Activated naive CD4-positive, alpha-beta T cell treated with anti-CD3 and anti-CD28 coated beads, Interleukin-2, amount 50 U/mL, for 72 hours (primary cell): ENCODE measurements at regions not wholly inside any gene's neighbourhood (a gene's known extent, or its start where the extent isn't known, plus 50 kb on each side); places are given as distances from the start of the nearest gene placed in this dataset.

Source experiments
- ATAC-seq, 2 donors: fragments of 150-1000 bp; cut with Tn5 transposase; 2 replicates each; pipeline ENCODE4 v1.10.0; 2021; ENCODE audit warnings: mild to moderate bottlenecking in 2 of 2, moderate library complexity in 2 of 2
- DNase-seq, 2 donors: peaks; one replicate each; pipeline ENCODE4 v3.0.0; 2021 to 2022; ENCODE audit warnings: low spot score in 2 of 2
- H3K27ac Mint-ChIP-seq, 2 donors: one replicate each; pipeline ENCODE4 v1.8.0; 2022; ENCODE audit warnings: mild to moderate bottlenecking in 2 of 2, mixed read lengths in 2 of 2
- H3K36me3 Mint-ChIP-seq, 2 donors: one replicate each; pipeline ENCODE4 v1.8.0; 2022; ENCODE audit warnings: mixed read lengths in 2 of 2
- H3K9me3 Mint-ChIP-seq, 2 donors: one replicate each; pipeline ENCODE4 v1.8.0; 2022; ENCODE audit warnings: mixed read lengths in 2 of 2

DNA sequence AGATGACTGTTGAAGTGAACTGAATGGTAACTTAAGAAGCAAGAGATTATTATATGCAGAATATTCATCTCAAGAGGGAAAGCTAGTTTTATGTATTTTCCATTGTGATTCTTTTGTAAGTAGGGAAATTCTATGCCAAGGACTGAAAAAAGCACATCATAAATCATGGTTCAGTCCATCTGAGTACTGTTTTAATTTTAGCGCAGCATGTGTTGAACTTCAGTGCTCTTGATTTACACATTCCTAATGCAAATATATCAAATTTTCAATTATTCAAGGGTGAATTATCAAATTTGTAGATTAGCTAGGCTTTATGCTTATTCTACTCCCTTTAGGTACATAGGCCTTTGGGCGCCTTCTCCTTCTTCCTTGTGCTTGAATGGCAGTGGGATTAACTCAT, 50.3 kb upstream of the TCF12 start:
- no peak for ATAC-seq
- no peaks in the 10 kb centered on the region for H3K36me3 Mint-ChIP-seq

DNA sequence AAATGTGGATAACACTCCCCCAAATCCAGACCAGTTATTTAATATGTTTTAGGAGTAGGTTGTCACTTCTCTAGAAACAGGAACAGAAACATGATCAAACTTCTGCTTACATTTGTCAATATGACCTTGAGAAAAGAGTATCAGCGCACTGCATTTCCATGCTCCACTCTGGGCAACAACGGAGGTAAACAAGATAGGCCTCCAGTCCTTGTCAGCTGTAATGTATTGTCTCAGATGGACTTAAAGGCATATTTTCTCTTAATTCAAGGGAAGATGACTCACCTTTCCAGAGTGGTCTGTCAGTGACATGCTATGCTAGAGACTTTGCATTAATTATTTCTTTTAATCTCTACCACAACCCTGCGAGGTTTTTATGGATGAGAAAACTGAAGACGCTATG, 51.6 kb upstream of the TCF12 start:
- ATAC-seq (no peak), DNase-seq (no peak)
- no peaks in the 10 kb centered on the region for H3K9me3 Mint-ChIP-seq
- no peak overlapping the region for H3K27ac Mint-ChIP-seq
- H3K36me3 Mint-ChIP-seq = no peaks in the 10 kb centered on the region

More for the DNA sequence above, 50.3 kb upstream of the TCF12 start:
- Mint-ChIP-seq H3K27ac (no peak overlapping the region), H3K9me3 (no peaks in the 10 kb centered on the region)
- no peak for DNase-seq

GRCh38 chr15:56857828-56858227, 60.6 kb upstream of the TCF12 start:
- Mint-ChIP-seq H3K27ac (no peak overlapping the region), H3K36me3 (no peaks in the 10 kb centered on the region), H3K9me3 (peaks cover 0 to 3% of the 10 kb centered on the region in 2 donors)
- no peak for ATAC-seq
- no peak for DNase-seq

DNA sequence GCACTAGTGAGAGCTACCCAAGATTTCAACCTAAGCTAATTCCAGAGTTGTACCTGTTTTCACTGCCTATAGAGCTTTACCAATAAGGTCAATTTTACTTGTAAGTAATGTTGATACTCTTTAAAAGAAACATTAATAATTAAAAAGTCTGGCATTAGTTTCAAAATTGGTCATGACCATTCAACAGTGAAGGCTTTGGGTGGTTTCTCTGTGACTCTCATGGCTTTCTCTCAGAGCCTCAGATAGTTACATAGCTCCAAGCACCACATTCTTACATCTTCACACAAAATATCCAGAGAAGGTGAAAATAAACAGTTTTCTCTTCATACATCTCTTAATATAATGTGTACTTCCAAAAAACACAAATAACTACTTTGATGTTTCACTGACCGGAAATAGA, 61.5 kb upstream of the TCF12 start:
- H3K36me3 Mint-ChIP-seq = no peaks in the 10 kb centered on the region
- no peak overlapping the region for H3K27ac Mint-ChIP-seq
- H3K9me3 Mint-ChIP-seq = peaks cover 0 to 3% of the 10 kb centered on the region in 2 donors
- DNase-seq = no peak
- ATAC-seq = no peak

DNA sequence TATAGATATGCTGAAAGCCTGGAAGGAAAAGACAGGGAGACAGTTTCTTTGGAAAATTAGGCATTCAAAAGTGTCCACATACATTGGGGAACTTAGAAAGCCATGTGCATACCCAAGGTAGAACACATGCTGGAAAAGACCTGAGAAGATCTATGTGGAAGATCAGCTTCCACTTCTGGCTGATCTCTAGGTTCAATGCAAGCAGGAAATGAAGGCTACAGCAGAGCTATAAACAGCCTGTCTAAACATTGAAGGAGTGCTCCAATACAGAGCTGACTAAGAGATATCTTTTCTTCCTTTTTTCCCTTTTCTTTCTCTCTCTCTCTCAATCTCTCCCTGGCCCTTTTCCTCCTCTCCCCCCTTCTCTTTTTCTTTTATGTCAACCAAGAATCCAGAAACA, 73.6 kb upstream of the TCF12 start:
- Mint-ChIP-seq H3K27ac (no peak overlapping the region), H3K36me3 (no peaks in the 10 kb centered on the region), H3K9me3 (no peaks in the 10 kb centered on the region)
- no peak for DNase-seq
- no peak for ATAC-seq

- H3K36me3 Mint-ChIP-seq = no peaks in the 10 kb centered on the region
Measured at GRCh38 chr15:56844471-56844870, 74.0 kb upstream of the TCF12 start.

DNA sequence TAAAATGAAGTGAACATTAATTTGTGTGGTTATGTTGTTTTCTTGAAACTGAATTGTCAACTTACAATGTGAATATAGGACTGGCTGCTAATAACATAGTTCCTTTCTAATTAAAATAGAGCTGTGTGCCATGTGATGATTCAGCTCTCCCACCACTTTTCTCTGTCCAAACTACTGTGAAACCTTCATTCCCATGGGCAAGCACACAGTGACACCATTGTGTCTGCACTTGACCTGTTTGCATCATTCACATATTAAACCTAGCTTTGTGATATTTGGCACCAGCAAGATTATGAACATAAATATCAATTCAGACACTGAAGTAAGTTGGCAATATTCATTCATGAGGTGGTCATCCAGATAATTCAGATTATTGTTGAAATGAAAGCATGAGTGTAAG, 78.8 kb upstream of the TCF12 start:
- Mint-ChIP-seq H3K27ac (no peak overlapping the region), H3K9me3 (no peaks in the 10 kb centered on the region), H3K36me3 (no peaks in the 10 kb centered on the region)
- DNase-seq (no peak), ATAC-seq (no peak)

More at GRCh38 chr15:56844471-56844870, 74.0 kb upstream of the TCF12 start:
- H3K27ac Mint-ChIP-seq = no peak overlapping the region
- H3K9me3 Mint-ChIP-seq = no peaks in the 10 kb centered on the region
- no peak for ATAC-seq
- DNase-seq = no peak

- H3K9me3 Mint-ChIP-seq = no peaks in the 10 kb centered on the region
- H3K36me3 Mint-ChIP-seq = no peaks in the 10 kb centered on the region
- H3K27ac Mint-ChIP-seq = no peak overlapping the region
- no peak for DNase-seq
- ATAC-seq = no peak
Measured at GRCh38 chr15:56839099-56839498, 79.3 kb upstream of the TCF12 start.

GRCh38 chr15:56838085-56838484, 80.4 kb upstream of the TCF12 start:
- H3K27ac Mint-ChIP-seq = no peak overlapping the region
- H3K9me3 Mint-ChIP-seq = no peaks in the 10 kb centered on the region
- H3K36me3 Mint-ChIP-seq = no peaks in the 10 kb centered on the region
- DNase-seq (no peak), ATAC-seq (no peak)

GRCh38 chr15:56837273-56837672, 81.2 kb upstream of the TCF12 start:
- no peaks in the 10 kb centered on the region for H3K36me3 Mint-ChIP-seq
- no peak overlapping the region for H3K27ac Mint-ChIP-seq
- DNase-seq = no peak

GRCh38 chr15:56835718-56836171, 82.7 kb upstream of the TCF12 start:
- DNase-seq = no peak
- no peaks in the 10 kb centered on the region for H3K36me3 Mint-ChIP-seq
- ATAC-seq = no peak
- H3K27ac Mint-ChIP-seq = no peak overlapping the region
- no peaks in the 10 kb centered on the region for H3K9me3 Mint-ChIP-seq

More at GRCh38 chr15:56837273-56837672, 81.2 kb upstream of the TCF12 start:
- H3K9me3 Mint-ChIP-seq = no peaks in the 10 kb centered on the region
- ATAC-seq = no peak

DNA sequence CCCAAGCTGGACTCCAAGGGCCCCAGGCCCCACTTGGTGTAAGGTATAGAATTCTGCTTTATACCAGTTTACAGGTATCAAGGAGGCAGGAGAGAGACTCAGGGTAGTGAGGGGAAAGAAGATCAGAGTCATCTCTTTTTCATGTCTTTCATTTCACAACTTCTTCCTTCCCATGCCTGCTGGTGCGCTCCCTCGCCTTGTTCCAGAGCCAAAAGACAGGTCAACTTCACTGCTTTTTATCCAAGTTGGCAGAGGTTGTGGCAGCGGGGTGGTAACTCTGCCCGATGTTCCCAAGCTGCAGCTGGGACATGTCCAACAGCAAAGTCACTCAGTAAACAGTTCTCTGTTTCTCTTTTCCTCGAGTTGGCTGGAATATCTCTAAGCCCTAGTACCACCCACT, 86.3 kb upstream of the TCF12 start:
- Mint-ChIP-seq H3K9me3 (no peaks in the 10 kb centered on the region), H3K27ac (peak overlapping the region in 1 of 2 donors; percentile 63), H3K36me3 (no peaks in the 10 kb centered on the region)
- DNase-seq (no peak), ATAC-seq (no peak)

- ATAC-seq (no peak), DNase-seq (no peak)
- Mint-ChIP-seq H3K9me3 (no peaks in the 10 kb centered on the region), H3K27ac (no peak overlapping the region), H3K36me3 (no peaks in the 10 kb centered on the region)
Measured at GRCh38 chr15:56831467-56832005, 86.9 kb upstream of the TCF12 start.

DNA sequence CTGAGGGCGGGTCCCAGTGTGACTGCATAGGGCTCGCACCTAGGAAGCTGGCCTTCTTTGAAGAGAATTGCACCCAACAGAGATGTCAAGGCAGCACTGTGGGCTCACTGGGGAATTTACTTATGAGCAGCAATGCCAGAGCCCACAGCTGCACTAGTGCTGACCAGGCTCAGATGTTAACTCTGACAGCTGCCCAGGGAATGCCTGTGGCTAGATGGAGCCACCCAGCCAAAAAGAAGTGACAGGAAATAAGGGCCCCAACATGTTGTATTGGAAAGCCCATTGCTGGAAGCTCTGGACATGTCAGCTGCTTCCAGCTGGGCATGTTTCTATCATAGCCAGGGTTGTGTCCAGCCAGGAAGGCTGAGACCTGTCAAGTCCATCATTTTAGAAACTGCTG, 90.9 kb upstream of the ZNF280D start:
- no peak overlapping the region for H3K27ac Mint-ChIP-seq

GRCh38 chr15:56821721-56822425, 88.6 kb upstream of the ZNF280D start:
- Mint-ChIP-seq H3K9me3 (no peaks in the 10 kb centered on the region), H3K27ac (no peak overlapping the region), H3K36me3 (no peaks in the 10 kb centered on the region)
- DNase-seq (peak in 1 of 2 donors; percentile 50), ATAC-seq (peak; percentile 61 to 81)

More for the DNA sequence above, 90.9 kb upstream of the ZNF280D start:
- Mint-ChIP-seq H3K9me3 (no peaks in the 10 kb centered on the region), H3K36me3 (no peaks in the 10 kb centered on the region)
- DNase-seq = no peak
- ATAC-seq = no peak

GRCh38 chr15:56820333-56820732, 87.0 kb upstream of the ZNF280D start:
- no peak overlapping the region for H3K27ac Mint-ChIP-seq
- no peak for ATAC-seq
- DNase-seq = no peak
- H3K36me3 Mint-ChIP-seq = no peaks in the 10 kb centered on the region
- H3K9me3 Mint-ChIP-seq = no peaks in the 10 kb centered on the region

- H3K27ac Mint-ChIP-seq = no peak overlapping the region
- H3K36me3 Mint-ChIP-seq = no peaks in the 10 kb centered on the region
- H3K9me3 Mint-ChIP-seq = no peaks in the 10 kb centered on the region
- ATAC-seq (no peak), DNase-seq (no peak)
Measured at GRCh38 chr15:56817321-56818080, 84.2 kb upstream of the ZNF280D start.
